ENCODE measurements at regions not wholly inside any gene's neighbourhood (a gene's known extent, or its start where the extent isn't known, plus 50 kb on each side); places are given as distances from the start of the nearest gene placed in this dataset.

GRCh38 chr6:144335311-144335861, 50.3 kb downstream of the UTRN start:
- no peak for DNase-seq

- peak; percentile 41 to 66 for DNase-seq
Observed at GRCh38 chr6:144335914-144336313, 50.8 kb downstream of the UTRN start.

GRCh38 chr6:144336900-144337299, 51.8 kb downstream of the UTRN start:
- no peak for DNase-seq

- DNase-seq: no peak
Observed at GRCh38 chr6:144338474-144338873, 53.3 kb downstream of the UTRN start.

- no peak for DNase-seq
Observed at GRCh38 chr6:144338951-144339700, 54.0 kb downstream of the UTRN start.

GRCh38 chr6:144339859-144340452, 54.8 kb downstream of the UTRN start:
- DNase-seq: no peak

GRCh38 chr6:144340541-144341371, 55.6 kb downstream of the UTRN start:
- no peak for DNase-seq

GRCh38 chr6:144341831-144342527, 56.8 kb downstream of the UTRN start:
- DNase-seq: no peak

- DNase-seq: peak; percentile 67 to 79
Observed at GRCh38 chr6:144343701-144344428, 58.7 kb downstream of the UTRN start.

GRCh38 chr6:144344646-144345045, 59.5 kb downstream of the UTRN start:
- peak; percentile 26 to 57 for DNase-seq

GRCh38 chr6:144345451-144345850, 60.3 kb downstream of the UTRN start:
- DNase-seq: no peak

- no peak for DNase-seq
Observed at GRCh38 chr6:144346719-144347447, 61.7 kb downstream of the UTRN start.

GRCh38 chr6:144347448-144347759, 62.3 kb downstream of the UTRN start:
- DNase-seq: no peak

GRCh38 chr6:144347933-144348332, 62.8 kb downstream of the UTRN start:
- no peak for DNase-seq

GRCh38 chr6:144349690-144350527, 64.8 kb downstream of the UTRN start:
- DNase-seq: peak in 1 of 2 donors; percentile 41

GRCh38 chr6:144350528-144350880, 65.4 kb downstream of the UTRN start:
- no peak for DNase-seq

- DNase-seq: peak in 1 of 2 donors; percentile 37
Observed at GRCh38 chr6:144351379-144352127, 66.4 kb downstream of the UTRN start.

- DNase-seq: no peak
Observed at GRCh38 chr6:144352331-144352730, 67.2 kb downstream of the UTRN start.

GRCh38 chr6:144353871-144354314, 68.8 kb downstream of the UTRN start:
- peak in 1 of 2 donors; percentile 54 for DNase-seq

- no peak for DNase-seq
Observed at GRCh38 chr6:144359783-144360182, 74.6 kb downstream of the UTRN start.

Data from CD4-positive, alpha-beta T cell treated with Interleukin-1 beta for 1 hour (primary cell).